Spleen (tissue), 7 donors: ENCODE measurements at regions not wholly inside any gene's neighbourhood (a gene's known extent, or its start where the extent isn't known, plus 50 kb on each side); places are given as distances from the start of the nearest gene placed in this dataset.

Experiments
- CTCF ChIP-seq, 11 experiments: fragments of 200-600 bp in 7 of 11; fragments of 450-650 bp in 4 of 11; sonication (generic) in 4 of 11; IDR thresholded peaks in 8 of 11; conservative IDR thresholded peaks in 3 of 11; 1 replicate in 7 of 11; 2 replicates in 4 of 11; pipeline versions ENCODE4 v1.4.0 to v1.8.0; 2016 to 2021; ENCODE audit warnings: antibody characterized with exemption in 11 of 11, inconsistent platforms in 4 of 11, mild to moderate bottlenecking in 1 of 11
- POLR2A ChIP-seq, 3 donors: fragments of 450-650 bp; IDR thresholded peaks; one replicate each; pipeline ENCODE4 v1.5.1; 2017; ENCODE audit warnings: antibody characterized with exemption in 3 of 3, mild to moderate bottlenecking in 1 of 3
- POLR2AphosphoS5 ChIP-seq, 3 donors: sonication (generic); formaldehyde crosslinking; IDR thresholded peaks; one replicate each; pipeline ENCODE4 v1.5.1; 2017; ENCODE audit warnings: antibody characterized with exemption in 3 of 3
- donor health status: DM: no; HTN: no; CAD: no; lungs with moderate emphysema.
- donor health status: DM: no; HTN: no; CAD: no.
- donor health status: DM: no; HTN: no; CAD: no.

- no peak for TF ChIP-seq CTCF (IDR thresholded peaks at IDR 0.05 in 8 of 11, conservative IDR thresholded peaks at IDR 0.05 in 3 of 11)
- no peak for TF ChIP-seq POLR2AphosphoS5 (IDR thresholded peaks at IDR 0.05)
- TF ChIP-seq POLR2A (IDR thresholded peaks at IDR 0.05) = no peak
Measured at GRCh38 chr1:201609661-201610318, 70.9 kb downstream of the NAV1 start.
